SU-DHL-6 (cell line): ENCODE measurements at regions not wholly inside any gene's neighbourhood (a gene's known extent, or its start where the extent isn't known, plus 50 kb on each side); places are given as distances from the start of the nearest gene placed in this dataset.

Experiments
- EZH2phosphoT487 ChIP-seq: fragments of 200-600 bp; sonication (generic), shearing (Covaris generic); conservative IDR thresholded peaks from 2 replicates; pipeline ENCODE4 v1.6.1; 2018; ENCODE audit warnings: mild to moderate bottlenecking, antibody characterized with exemption, low read length, moderate library complexity, mixed read lengths
- TF ChIP-seq, protein P1 (sequence below): fragments of 200-600 bp; sonication (generic); IDR thresholded peaks from one replicate; pipeline ENCODE4 v1.5.1; 2017; ENCODE audit warnings: antibody characterized with exemption, mild to moderate bottlenecking, low read length, moderate library complexity; ENCODE audit not compliant: insufficient read depth, poor library complexity, severe bottlenecking

DNA sequence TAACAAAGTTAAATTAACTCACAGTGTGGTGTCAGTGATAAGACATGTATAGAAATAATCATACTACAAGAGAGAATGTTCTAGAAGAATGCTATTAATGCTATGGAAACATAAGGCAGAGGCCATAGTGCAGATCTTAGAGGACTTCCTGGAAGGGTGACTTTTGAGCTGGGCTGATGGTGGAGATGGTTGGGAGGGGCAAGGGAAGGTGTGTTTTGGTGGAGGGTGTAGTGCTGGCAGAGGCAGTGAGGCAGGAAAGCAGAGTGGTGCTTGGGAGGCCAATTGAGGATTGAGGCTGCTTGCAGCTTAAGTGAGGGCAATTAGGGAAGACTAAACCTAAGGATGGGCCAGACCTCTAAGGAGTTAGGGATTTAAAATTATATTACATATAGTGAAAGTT is 58.5 kb upstream of the FNDC1 start:
- TF ChIP-seq, protein P1, sequence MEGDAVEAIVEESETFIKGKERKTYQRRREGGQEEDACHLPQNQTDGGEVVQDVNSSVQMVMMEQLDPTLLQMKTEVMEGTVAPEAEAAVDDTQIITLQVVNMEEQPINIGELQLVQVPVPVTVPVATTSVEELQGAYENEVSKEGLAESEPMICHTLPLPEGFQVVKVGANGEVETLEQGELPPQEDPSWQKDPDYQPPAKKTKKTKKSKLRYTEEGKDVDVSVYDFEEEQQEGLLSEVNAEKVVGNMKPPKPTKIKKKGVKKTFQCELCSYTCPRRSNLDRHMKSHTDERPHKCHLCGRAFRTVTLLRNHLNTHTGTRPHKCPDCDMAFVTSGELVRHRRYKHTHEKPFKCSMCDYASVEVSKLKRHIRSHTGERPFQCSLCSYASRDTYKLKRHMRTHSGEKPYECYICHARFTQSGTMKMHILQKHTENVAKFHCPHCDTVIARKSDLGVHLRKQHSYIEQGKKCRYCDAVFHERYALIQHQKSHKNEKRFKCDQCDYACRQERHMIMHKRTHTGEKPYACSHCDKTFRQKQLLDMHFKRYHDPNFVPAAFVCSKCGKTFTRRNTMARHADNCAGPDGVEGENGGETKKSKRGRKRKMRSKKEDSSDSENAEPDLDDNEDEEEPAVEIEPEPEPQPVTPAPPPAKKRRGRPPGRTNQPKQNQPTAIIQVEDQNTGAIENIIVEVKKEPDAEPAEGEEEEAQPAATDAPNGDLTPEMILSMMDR: no peak
- TF ChIP-seq EZH2phosphoT487: no peak
